22Rv1 (cell line): ENCODE measurements at regions not wholly inside any gene's neighbourhood (a gene's known extent, or its start where the extent isn't known, plus 50 kb on each side); places are given as distances from the start of the nearest gene placed in this dataset.

Source experiments
- ZFX ChIP-seq: fragments of 450-650 bp; IDR thresholded peaks from 2 replicates; pipeline ENCODE4 v1.6.1; 2017; ENCODE audit warnings: antibody characterized with exemption, borderline replicate concordance
- TF ChIP-seq, protein P1 (sequence below): fragments of 450-650 bp; IDR thresholded peaks from 2 replicates; pipeline ENCODE4 v1.5.1; 2017; ENCODE audit warnings: mild to moderate bottlenecking

DNA sequence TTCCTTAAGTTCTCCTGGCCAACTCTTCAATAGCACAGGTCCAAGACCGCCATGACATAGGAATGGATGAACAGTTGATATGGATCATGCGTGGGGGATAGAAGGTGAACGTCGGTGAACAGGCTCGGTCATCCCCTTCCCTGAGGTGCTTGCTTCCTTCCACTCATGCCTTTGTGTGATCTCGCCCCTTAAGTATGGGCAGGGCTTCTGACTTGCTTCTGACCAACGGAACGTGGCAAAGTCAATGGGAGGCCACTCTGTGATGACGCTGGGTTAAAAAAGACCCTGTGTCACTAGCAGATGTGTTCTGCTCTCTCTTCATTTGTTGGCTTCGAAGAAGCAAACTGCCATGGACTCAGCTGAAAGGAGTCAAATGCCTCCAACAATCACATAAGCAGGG, 240.5 kb upstream of the TUT7 start:
- TF ChIP-seq, protein P1, sequence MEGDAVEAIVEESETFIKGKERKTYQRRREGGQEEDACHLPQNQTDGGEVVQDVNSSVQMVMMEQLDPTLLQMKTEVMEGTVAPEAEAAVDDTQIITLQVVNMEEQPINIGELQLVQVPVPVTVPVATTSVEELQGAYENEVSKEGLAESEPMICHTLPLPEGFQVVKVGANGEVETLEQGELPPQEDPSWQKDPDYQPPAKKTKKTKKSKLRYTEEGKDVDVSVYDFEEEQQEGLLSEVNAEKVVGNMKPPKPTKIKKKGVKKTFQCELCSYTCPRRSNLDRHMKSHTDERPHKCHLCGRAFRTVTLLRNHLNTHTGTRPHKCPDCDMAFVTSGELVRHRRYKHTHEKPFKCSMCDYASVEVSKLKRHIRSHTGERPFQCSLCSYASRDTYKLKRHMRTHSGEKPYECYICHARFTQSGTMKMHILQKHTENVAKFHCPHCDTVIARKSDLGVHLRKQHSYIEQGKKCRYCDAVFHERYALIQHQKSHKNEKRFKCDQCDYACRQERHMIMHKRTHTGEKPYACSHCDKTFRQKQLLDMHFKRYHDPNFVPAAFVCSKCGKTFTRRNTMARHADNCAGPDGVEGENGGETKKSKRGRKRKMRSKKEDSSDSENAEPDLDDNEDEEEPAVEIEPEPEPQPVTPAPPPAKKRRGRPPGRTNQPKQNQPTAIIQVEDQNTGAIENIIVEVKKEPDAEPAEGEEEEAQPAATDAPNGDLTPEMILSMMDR, result no peak
- no peak for TF ChIP-seq ZFX
